Thyroid gland (tissue), 4 donors: ENCODE measurements at regions not wholly inside any gene's neighbourhood (a gene's known extent, or its start where the extent isn't known, plus 50 kb on each side); places are given as distances from the start of the nearest gene placed in this dataset.

ENCODE experiments used
- POLR2A ChIP-seq, 2 donors: fragments of 450-650 bp; IDR thresholded peaks; one replicate each; pipeline ENCODE4 v1.6.1; 2017; ENCODE audit warnings: antibody characterized with exemption in 2 of 2, mild to moderate bottlenecking in 2 of 2, moderate library complexity in 1 of 2
- TF ChIP-seq, protein P1 (sequence below), 6 experiments: fragments of 200-600 bp in 3 of 6; fragments of 450-650 bp in 3 of 6; sonication (generic) in 3 of 6; IDR thresholded peaks; one replicate each; pipeline ENCODE4 v1.5.1; 2016 to 2019; ENCODE audit warnings: antibody characterized with exemption in 6 of 6, mild to moderate bottlenecking in 2 of 6, inconsistent platforms in 1 of 6, moderate library complexity in 1 of 6

DNA sequence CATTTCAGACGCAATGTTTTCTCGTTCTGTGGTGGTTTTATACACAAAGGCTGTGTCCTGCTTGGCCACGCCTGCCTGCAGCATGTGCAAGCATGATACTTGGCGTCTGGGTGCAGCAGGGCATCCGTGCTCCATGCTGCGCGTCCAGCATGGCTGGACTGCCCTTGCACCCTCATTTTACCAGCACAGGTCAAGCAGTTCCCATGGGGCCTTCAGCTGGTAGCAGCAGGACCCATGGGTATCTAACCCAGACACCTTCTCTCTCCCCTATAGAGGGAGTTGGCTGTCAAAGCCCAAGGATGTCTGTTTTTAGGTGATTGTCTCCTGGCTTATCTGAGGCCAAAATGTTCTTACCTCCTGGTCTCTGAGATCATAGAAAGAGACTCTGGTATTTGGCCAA, 158.3 kb upstream of the PITX1 start:
- TF ChIP-seq, protein P1, sequence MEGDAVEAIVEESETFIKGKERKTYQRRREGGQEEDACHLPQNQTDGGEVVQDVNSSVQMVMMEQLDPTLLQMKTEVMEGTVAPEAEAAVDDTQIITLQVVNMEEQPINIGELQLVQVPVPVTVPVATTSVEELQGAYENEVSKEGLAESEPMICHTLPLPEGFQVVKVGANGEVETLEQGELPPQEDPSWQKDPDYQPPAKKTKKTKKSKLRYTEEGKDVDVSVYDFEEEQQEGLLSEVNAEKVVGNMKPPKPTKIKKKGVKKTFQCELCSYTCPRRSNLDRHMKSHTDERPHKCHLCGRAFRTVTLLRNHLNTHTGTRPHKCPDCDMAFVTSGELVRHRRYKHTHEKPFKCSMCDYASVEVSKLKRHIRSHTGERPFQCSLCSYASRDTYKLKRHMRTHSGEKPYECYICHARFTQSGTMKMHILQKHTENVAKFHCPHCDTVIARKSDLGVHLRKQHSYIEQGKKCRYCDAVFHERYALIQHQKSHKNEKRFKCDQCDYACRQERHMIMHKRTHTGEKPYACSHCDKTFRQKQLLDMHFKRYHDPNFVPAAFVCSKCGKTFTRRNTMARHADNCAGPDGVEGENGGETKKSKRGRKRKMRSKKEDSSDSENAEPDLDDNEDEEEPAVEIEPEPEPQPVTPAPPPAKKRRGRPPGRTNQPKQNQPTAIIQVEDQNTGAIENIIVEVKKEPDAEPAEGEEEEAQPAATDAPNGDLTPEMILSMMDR (IDR thresholded peaks at IDR 0.05) = no peak
- TF ChIP-seq POLR2A (IDR thresholded peaks at IDR 0.05) = no peak
